Skeletal muscle tissue (tissue), 3 donors: ENCODE measurements at regions not wholly inside any gene's neighbourhood (a gene's known extent, or its start where the extent isn't known, plus 50 kb on each side); places are given as distances from the start of the nearest gene placed in this dataset.
"Not testable (repeated sequence)": the region's sequence is repeated elsewhere in the genome, so short reads cannot be mapped to it uniquely, and the experiment has no call there.

Experiments
- H3K27ac ChIP-seq: one replicate; pipeline ENCODE4 v1.7.0; 2013; ENCODE audit warnings: mild to moderate bottlenecking, low read depth, low read length, inconsistent platforms
- H3K27me3 ChIP-seq, 3 donors: one replicate each; pipeline ENCODE4 v1.7.0; 2013; ENCODE audit warnings: low read length in 3 of 3; ENCODE audit not compliant: control insufficient read depth in 3 of 3, insufficient read depth in 3 of 3
- H3K36me3 ChIP-seq, 3 donors: one replicate each; pipeline ENCODE4 v1.7.0; 2013; ENCODE audit warnings: low read length in 3 of 3; ENCODE audit not compliant: control insufficient read depth in 3 of 3, insufficient read depth in 3 of 3
- H3K4me1 ChIP-seq, 3 donors: one replicate each; pipeline ENCODE4 v1.7.0; 2013; ENCODE audit warnings: low read length in 3 of 3, mild to moderate bottlenecking in 3 of 3; ENCODE audit not compliant: control insufficient read depth in 3 of 3, insufficient read depth in 3 of 3
- H3K4me3 ChIP-seq, 3 donors: one replicate each; pipeline ENCODE4 v1.7.0; 2013; ENCODE audit warnings: low read length in 3 of 3
- H3K9ac ChIP-seq, 3 donors: one replicate each; pipeline ENCODE4 v1.7.0; 2013; ENCODE audit warnings: low read length in 3 of 3, mild to moderate bottlenecking in 3 of 3, moderate library complexity in 2 of 3, low read depth in 1 of 3
- H3K9me3 ChIP-seq, 3 donors: one replicate each; pipeline ENCODE4 v1.7.0; 2013; ENCODE audit warnings: low read length in 3 of 3; ENCODE audit not compliant: control insufficient read depth in 3 of 3
- donor health status: Osteomylitis.

DNA sequence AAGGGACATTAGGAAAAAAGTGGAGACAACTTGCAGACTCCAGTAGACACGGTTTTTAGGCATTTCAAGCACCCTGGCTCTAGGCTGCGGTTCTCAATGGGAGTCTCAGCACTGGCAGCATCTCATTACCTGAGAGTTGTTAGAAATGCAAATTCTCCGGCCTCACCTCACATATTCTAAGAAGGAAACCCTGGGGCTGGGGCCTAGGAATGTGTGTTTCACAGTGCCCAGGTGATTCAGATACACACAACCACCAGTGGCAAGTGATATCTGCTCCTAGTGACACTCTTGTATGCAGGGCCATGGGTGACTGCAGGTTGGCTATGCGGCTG, 313.9 kb downstream of the BCL2L11 start:
- H3K4me1 ChIP-seq, H3K27me3 ChIP-seq, H3K36me3 ChIP-seq, H3K9ac ChIP-seq, H3K27ac ChIP-seq, H3K9me3 ChIP-seq, H3K4me3 ChIP-seq: not testable (repeated sequence)

DNA sequence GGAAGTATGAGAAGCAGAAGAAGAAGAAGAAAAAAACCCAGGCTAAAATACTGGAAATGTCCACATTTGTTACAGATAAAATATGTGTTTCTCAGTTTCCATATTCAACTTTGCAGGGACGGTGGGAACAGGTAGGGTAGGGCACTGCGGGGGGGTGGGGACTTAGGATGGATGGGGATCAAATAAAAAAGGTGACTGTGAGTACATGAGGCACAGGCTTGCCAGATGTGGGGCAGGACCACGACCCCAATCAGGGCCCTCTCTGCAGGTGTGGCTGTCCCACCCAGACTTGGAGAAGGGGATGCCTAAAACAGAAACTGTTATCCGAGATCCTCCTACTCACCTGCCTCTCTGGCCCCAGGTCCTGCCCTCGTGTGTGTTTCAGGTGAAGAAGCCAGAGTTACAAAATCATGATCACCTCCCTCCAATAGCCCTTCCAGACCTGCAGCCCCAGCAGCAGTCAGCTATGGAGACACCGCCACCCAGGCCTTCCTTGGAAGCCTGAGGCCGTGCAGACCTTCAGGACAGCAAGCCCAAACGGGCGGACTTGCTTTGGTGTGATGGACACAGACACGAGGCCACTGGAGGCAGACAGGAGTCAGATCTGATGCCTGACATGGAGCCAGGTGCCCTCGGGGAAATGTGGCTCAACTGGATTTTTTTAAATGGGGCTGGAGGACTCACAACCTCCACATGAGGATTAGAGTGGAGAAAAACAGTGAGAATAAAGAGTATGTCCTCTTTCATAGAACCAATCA, 315.0 kb downstream of the BCL2L11 start:
- not testable (repeated sequence) for H3K27ac ChIP-seq, H3K9me3 ChIP-seq

GRCh38 chr2:111436411-111436810, 315.7 kb downstream of the BCL2L11 start:
- H3K9me3 ChIP-seq, H3K4me1 ChIP-seq, H3K4me3 ChIP-seq, H3K9ac ChIP-seq, H3K27me3 ChIP-seq, H3K27ac ChIP-seq, H3K36me3 ChIP-seq: not testable (repeated sequence)

More for the DNA sequence above, 315.0 kb downstream of the BCL2L11 start:
- H3K36me3 ChIP-seq, H3K27me3 ChIP-seq, H3K4me1 ChIP-seq, H3K4me3 ChIP-seq, H3K9ac ChIP-seq: not testable (repeated sequence)

- H3K27me3 ChIP-seq, H3K4me3 ChIP-seq, H3K36me3 ChIP-seq, H3K4me1 ChIP-seq, H3K27ac ChIP-seq, H3K9ac ChIP-seq, H3K9me3 ChIP-seq: not testable (repeated sequence)
Observed at GRCh38 chr2:111437288-111437990, 316.7 kb downstream of the BCL2L11 start.

GRCh38 chr2:111438161-111438560, 317.4 kb downstream of the BCL2L11 start:
- H3K9ac ChIP-seq, H3K4me3 ChIP-seq, H3K4me1 ChIP-seq, H3K27me3 ChIP-seq, H3K9me3 ChIP-seq, H3K27ac ChIP-seq, H3K36me3 ChIP-seq: not testable (repeated sequence)

DNA sequence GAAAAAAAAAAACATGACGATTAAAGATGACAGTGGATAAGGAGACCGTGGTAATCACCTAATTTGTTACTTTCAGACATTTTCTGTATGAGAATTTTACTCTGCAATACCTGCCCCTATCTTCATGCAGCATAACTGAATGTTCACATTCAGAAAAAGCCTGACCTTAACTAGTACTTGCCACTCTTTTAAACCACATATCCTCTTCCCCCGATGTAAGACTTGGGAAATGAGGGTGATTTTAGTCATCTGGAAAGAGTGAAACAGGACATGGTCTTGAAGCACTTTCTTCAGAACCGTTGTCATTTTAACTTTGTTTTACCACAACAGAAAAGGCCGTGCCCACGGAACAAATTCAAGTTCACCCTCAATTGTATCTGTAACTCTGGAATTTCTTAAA, 318.5 kb downstream of the BCL2L11 start:
- H3K9ac ChIP-seq, H3K9me3 ChIP-seq, H3K27ac ChIP-seq: not testable (repeated sequence)

GRCh38 chr2:111441614-111442013, 320.9 kb downstream of the BCL2L11 start:
- not testable (repeated sequence) for H3K4me3 ChIP-seq, H3K27ac ChIP-seq

More for the DNA sequence above, 318.5 kb downstream of the BCL2L11 start:
- H3K4me1 ChIP-seq, H3K27me3 ChIP-seq, H3K36me3 ChIP-seq, H3K4me3 ChIP-seq: not testable (repeated sequence)

DNA sequence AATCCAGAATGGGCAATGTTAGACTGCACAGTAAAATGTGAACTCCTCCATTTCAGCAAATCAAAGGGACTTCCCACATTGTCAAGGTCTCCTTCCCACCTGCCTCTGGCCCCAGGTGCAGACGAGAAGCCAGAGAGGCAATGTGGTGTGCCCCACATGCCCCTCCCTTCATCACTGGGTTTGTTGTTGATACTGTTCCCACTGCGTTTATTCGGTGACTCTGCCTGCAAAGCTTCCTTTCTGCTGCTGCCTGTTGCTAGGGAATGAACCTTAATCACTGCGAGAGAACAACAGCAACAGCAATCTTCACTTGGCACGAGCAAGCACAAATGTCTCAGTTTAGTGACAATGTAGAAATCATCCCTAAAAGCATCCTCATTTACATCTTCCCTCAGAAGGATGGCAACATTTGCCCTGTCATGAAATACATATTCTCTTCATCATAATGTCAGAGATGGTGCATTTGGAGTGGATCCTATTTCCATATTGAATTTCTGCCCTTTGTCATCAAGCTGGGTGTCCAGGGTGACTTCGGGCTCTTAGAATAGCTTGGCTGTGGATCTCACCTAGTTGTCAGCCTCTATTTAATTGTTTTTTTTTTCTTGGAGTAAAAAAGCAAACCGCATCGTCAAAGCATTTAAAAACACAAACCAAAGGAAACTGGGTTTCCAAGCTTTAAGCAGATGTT, 322.2 kb downstream of the BCL2L11 start:
- not testable (repeated sequence) for H3K27ac ChIP-seq, H3K9me3 ChIP-seq, H3K4me1 ChIP-seq, H3K4me3 ChIP-seq, H3K27me3 ChIP-seq, H3K36me3 ChIP-seq, H3K9ac ChIP-seq

More at GRCh38 chr2:111441614-111442013, 320.9 kb downstream of the BCL2L11 start:
- not testable (repeated sequence) for H3K9ac ChIP-seq, H3K4me1 ChIP-seq, H3K9me3 ChIP-seq, H3K27me3 ChIP-seq, H3K36me3 ChIP-seq

- H3K27ac ChIP-seq, H3K4me1 ChIP-seq, H3K9me3 ChIP-seq, H3K4me3 ChIP-seq, H3K36me3 ChIP-seq, H3K27me3 ChIP-seq, H3K9ac ChIP-seq: not testable (repeated sequence)
Observed at GRCh38 chr2:111444516-111444915, 323.8 kb downstream of the BCL2L11 start.

- H3K27me3 ChIP-seq, H3K4me3 ChIP-seq, H3K36me3 ChIP-seq, H3K9ac ChIP-seq, H3K9me3 ChIP-seq, H3K27ac ChIP-seq, H3K4me1 ChIP-seq: not testable (repeated sequence)
Observed at GRCh38 chr2:111445191-111445929, 324.6 kb downstream of the BCL2L11 start.
